ENCODE measurements at regions not wholly inside any gene's neighbourhood (a gene's known extent, or its start where the extent isn't known, plus 50 kb on each side); places are given as distances from the start of the nearest gene placed in this dataset.
A peak's percentile ranks its signal among the peaks of the same experiment; 100 is the strongest.
"Not testable (repeated sequence)": the region's sequence is repeated elsewhere in the genome, so short reads cannot be mapped to it uniquely, and the experiment has no call there.

GRCh38 chr17:77322514-77323412 lies 182.0 kb downstream of the SEC14L1 start:
- no peak for DNase-seq

GRCh38 chr17:77323413-77324171 lies 182.8 kb downstream of the SEC14L1 start:
- no peak for DNase-seq

- DNase-seq: no peak
These were observed 183.5 kb downstream of the SEC14L1 start for GRCh38 chr17:77324227-77324626.

- DNase-seq: no peak
These were observed 184.9 kb downstream of the SEC14L1 start for GRCh38 chr17:77325577-77326075.

- no peak for DNase-seq
These were observed 185.4 kb downstream of the SEC14L1 start for GRCh38 chr17:77326076-77326591.

- DNase-seq: no peak
These were observed 185.9 kb downstream of the SEC14L1 start for GRCh38 chr17:77326636-77327035.

GRCh38 chr17:77327181-77327565 lies 186.4 kb downstream of the SEC14L1 start:
- DNase-seq: no peak

- no peak for DNase-seq
These were observed 187.0 kb downstream of the SEC14L1 start for GRCh38 chr17:77327566-77328464.

GRCh38 chr17:77328823-77329740 lies 188.3 kb downstream of the SEC14L1 start:
- DNase-seq: no peak

- DNase-seq: no peak
These were observed 189.2 kb downstream of the SEC14L1 start for GRCh38 chr17:77329741-77330531.

- DNase-seq: no peak
These were observed 189.9 kb downstream of the SEC14L1 start for GRCh38 chr17:77330602-77331081.

- peak; percentile 97 for DNase-seq
These were observed 190.6 kb downstream of the SEC14L1 start for GRCh38 chr17:77331301-77331864.

- no peak for DNase-seq
These were observed 191.5 kb downstream of the SEC14L1 start for GRCh38 chr17:77332034-77332971.

- DNase-seq: peak; percentile 38
These were observed 192.4 kb downstream of the SEC14L1 start for GRCh38 chr17:77332981-77333685.

GRCh38 chr17:77337150-77337549 lies 196.4 kb downstream of the SEC14L1 start:
- no peak for DNase-seq

GRCh38 chr17:77341069-77341541 lies 200.3 kb downstream of the SEC14L1 start:
- no peak for DNase-seq

- DNase-seq: not testable (repeated sequence)
These were observed 201.9 kb downstream of the SEC14L1 start for GRCh38 chr17:77342656-77342990.
